GM18520 (cell line): ENCODE measurements at regions not wholly inside any gene's neighbourhood (a gene's known extent, or its start where the extent isn't known, plus 50 kb on each side); places are given as distances from the start of the nearest gene placed in this dataset.
"Not testable (repeated sequence)": the region's sequence is repeated elsewhere in the genome, so short reads cannot be mapped to it uniquely, and the experiment has no call there.

Experiments used
- ATAC-seq: cut with Tn5 transposase; IDR thresholded peaks from one replicate; pipeline ENCODE4 v1.9.1; 2021; ENCODE audit not compliant: unreplicated experiment

- no peak for ATAC-seq
Measured at GRCh38 chr7:108810756-108811385, 241.2 kb downstream of the DNAJB9 start.

DNA sequence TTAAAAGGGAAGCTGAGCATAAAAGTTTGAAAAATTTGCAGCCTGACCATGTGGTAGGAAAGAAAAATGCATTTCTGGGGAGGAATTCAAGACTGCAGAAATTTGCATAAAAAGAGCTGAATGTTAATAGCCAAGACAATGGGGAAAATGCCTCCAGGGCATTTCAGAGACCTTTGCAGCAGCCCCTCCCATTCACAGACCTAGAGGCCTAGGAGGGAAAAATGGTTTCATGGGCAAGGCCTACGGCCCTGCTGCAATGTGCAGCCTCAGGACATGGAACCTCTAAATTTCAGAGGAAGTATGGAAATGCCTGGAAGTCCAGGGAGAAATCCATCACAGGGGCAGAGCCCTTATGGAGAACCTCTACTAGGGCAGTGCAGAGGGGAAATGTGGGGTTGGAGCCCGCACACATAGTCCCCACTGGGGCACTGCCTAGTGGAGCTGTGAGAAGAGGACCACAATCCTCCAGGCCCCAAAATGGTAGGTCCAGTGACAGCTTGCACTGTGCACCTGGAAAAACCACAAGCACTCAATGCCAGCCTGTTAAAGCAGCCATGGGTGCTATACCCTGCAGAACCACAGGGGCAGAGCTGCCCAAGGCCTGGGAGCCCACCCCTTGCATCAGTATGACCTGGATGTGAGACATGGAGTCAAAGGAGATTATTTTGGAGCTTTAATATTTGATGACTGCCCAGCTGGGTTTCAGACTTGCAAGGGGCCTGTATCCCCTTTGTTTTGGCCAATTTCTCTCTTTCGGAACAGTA lies 243.8 kb downstream of the DNAJB9 start:
- ATAC-seq, result no peak

- no peak for ATAC-seq
Measured at GRCh38 chr7:108815815-108816214, 246.1 kb downstream of the DNAJB9 start.

- no peak for ATAC-seq
Measured at GRCh38 chr7:108818742-108819141, 249.1 kb downstream of the DNAJB9 start.

DNA sequence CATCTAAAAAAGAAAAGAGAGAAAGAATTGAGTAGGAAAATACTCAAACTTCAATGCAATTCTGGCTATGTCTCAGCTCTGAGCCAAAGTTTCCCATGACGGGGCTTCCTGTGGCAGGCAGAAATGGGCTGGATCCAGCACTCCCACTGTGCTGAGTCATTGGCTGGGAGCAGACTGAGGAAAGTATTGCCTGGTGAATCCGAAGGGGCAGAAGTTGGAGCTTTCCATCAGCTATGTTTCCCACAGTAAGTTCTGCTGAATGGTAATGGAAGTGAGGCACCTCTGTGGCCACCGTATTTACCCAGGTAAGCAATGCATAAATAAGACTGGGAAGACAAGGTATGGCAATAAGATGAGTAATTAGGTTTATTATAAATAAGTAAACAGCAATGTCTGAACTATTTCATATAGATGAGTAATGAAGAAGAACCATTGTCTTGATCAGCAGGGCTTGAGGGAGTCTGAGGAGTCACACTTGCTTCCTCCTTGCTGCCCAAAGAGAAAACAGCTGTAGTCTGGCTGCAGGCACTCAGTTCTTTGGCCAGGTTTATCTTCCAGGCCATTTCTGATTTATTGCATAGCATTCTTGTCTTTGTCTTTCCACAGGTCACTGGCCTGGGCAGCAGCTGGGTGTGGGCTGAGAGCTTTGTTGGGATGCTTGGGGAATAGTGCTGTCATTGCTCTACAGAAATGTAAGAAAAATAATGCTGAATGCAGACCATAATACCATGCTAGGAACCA lies 255.3 kb downstream of the DNAJB9 start:
- ATAC-seq, result no peak

DNA sequence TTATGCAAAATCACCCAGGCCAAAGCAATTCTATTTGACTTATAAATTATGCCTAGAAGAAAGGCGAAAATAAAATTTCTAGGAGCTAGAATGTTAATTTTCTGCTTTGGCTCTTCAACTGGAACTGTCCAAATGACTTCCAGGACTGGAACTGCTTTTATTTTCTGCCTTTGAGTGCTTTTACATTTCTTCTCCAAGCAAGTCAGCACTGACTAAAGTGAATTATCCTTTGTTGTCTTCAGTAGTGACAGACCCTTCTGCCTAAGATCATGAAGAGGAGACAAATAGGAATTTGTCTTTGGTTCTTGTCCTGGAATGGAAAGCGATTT lies 255.9 kb downstream of the DNAJB9 start:
- ATAC-seq, result no peak

GRCh38 chr7:108836256-108836655 lies 266.6 kb downstream of the DNAJB9 start:
- ATAC-seq, result no peak

GRCh38 chr7:108838198-108838597 lies 268.5 kb downstream of the DNAJB9 start:
- ATAC-seq, result no peak

GRCh38 chr7:108839076-108839475 lies 269.4 kb downstream of the DNAJB9 start:
- no peak for ATAC-seq

DNA sequence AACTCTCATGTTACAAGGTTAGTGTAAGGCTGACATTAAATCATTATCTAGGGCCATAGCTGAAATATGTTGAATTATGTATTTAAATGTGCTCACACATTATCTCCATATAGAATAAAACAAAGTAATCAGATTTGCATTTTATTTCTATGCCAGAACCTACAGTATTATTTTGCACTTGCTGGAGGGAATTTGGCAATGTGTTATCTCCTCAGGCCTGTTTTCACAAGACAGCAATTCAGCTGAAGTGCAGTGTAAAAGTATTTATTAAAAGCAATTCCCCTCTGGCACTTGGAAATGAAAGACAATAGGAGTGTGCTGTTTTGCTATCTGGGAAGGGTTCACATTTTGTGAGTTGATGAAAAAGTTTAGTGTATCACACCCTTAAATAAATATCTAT lies 276.3 kb downstream of the DNAJB9 start:
- no peak for ATAC-seq

DNA sequence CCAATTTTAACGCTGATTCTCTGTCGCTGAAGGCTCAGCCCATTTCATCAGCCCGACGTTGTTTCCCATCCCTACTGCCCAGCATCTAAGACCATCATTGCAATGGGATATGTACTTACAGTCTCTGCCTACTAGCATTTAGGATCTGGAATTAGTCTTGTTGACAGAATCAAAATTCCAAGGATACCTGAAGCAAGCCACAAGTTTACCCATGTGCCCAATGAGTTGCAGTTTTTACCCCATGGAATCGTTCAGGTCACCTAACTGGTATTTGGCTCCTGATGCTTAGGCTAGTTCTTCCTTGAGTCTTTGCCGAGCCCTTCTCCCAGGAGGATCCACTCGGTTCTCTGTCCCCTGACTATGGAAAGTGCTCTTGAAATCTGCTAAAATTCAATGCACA lies 276.8 kb downstream of the DNAJB9 start:
- no peak for ATAC-seq

- no peak for ATAC-seq
Measured at GRCh38 chr7:108848486-108848885, 278.8 kb downstream of the DNAJB9 start.

DNA sequence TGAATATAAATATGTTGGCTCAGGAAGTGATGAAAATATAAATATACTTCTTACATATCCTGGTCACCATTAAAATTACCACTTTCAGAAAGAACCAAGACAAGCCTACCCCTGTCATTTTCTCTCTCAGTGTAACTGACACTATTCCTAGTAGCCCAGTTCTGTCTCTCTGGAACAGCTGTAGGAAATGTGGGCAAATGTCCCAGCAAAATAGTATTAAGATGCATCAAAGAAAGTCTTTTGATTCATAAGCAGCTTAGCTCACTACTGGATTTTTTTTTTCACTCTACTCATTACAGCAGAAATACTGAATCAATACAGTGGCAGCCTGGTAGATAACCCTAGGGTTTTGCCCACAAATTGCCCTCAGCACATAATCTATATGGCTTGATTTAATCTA lies 290.9 kb downstream of the DNAJB9 start:
- no peak for ATAC-seq

- ATAC-seq, result no peak
Measured at GRCh38 chr7:108861071-108861470, 291.4 kb downstream of the DNAJB9 start.

DNA sequence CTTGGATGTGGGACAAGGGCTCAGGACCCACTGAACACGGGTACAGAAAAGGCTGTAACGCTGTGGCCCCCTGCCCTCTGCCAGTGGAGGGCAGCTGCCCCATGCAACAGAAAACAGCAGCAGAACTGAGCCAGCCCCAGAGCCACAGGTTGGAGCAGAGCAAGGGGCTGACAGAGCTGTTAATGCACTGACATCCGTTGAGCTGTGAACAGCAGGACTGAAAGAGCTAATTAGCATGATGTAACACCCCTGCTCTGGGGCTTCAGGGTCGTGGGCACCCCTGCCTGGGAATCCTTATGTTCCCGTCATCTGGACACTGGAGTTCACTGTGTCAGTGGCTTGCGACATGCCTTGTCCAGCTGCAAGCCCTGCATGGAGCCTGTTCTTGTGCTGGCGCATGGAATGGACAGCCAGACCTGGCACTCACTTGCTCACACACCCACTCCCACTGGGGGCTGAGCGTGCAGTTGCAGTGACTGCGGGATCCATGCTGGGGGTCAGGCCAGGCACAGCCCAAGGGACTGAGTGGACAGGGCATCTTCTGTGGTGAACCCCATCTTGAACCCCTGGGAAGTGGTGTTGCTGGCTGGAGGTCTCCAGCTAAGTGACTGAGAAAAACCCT lies 293.7 kb downstream of the DNAJB9 start:
- ATAC-seq, result no peak

- no peak for ATAC-seq
Measured at GRCh38 chr7:108869070-108869469, 299.4 kb downstream of the DNAJB9 start.

DNA sequence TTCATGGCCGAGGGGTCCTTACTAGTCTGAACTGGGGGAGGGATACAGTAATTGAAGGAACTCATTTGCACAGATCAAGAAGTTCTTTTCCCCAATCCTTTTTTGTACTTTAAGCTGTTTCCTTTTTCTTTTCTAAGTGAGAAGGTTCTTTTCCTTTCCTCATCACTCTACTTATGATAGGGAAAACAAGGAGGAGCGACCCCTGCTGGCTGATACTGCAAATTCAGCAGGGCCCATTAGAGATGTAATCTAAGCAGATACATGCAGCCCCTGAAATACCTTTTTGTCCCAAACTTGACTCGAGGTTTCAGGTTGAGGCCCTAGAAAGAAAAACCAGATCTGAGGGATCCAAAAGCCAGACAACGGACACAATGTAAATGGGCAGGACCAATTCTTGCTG lies 305.5 kb downstream of the DNAJB9 start:
- ATAC-seq, result no peak

- no peak for ATAC-seq
Measured at GRCh38 chr7:108890862-108891261, 321.2 kb downstream of the DNAJB9 start.

GRCh38 chr7:108908456-108908855 lies 338.8 kb downstream of the DNAJB9 start:
- no peak for ATAC-seq

- ATAC-seq, result no peak
Measured at GRCh38 chr7:108911016-108911415, 341.3 kb downstream of the DNAJB9 start.

DNA sequence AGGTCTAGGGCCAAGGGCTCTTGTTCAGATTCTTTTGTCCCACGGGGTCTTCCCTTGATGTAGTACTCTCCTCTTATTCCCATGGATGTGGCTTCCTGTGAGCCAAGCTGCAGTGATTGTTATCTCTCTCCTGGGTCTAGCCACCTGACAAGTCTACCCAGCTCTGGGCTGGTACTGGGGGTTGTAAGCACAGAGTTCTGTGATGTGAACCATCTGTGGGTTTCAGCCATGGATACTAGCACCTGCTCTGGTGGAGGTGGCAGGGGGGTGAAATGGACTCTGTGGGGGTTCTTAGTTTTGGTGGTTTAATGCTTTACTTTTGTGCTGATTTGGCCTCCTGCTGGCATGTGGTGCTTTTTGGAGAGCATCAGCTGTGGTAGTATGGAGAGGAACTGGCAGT lies 350.8 kb downstream of the DNAJB9 start:
- ATAC-seq, result no peak

DNA sequence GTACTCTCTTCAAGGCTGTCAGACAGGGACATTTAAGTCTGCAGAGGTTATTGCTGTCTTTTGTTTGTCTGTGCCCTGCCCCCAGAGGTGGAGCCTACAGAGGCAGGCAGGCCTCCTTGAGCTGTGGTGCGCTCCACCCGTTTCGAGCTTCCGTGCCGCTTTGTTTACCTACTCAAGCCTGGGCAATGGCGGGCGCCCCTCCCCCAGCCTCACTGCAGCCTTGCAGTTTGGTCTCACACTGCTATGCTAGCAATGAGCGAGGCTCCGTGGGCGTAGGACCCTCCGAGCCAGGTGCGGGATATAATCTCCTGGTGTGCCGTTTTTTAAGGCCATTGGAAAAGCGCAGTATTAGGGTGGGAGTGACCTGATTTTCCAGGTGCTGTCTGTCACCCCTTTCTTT lies 373.4 kb downstream of the DNAJB9 start:
- not testable (repeated sequence) for ATAC-seq
